ENCODE measurements at regions not wholly inside any gene's neighbourhood (a gene's known extent, or its start where the extent isn't known, plus 50 kb on each side); places are given as distances from the start of the nearest gene placed in this dataset.

GRCh38 chr17:79411419-79411818, 199.4 kb downstream of the RBFOX3 start:
- TF ChIP-seq CTCF (optimal IDR thresholded peaks at IDR 0.05 in 1 of 3, IDR thresholded peaks at IDR 0.05 in 1 of 3, conservative IDR thresholded peaks at IDR 0.05 in 1 of 3; ENCODE audit: extremely low read depth in 1 of 3, insufficient read depth in 2 of 3, low read length in 3 of 3), result no peak
- TF ChIP-seq EZH2 (IDR thresholded peaks at IDR 0.05; ENCODE audit: low read length), result no peak

All from keratinocyte (primary cell).